ENCODE measurements at regions not wholly inside any gene's neighbourhood (a gene's known extent, or its start where the extent isn't known, plus 50 kb on each side); places are given as distances from the start of the nearest gene placed in this dataset.
"Not testable (repeated sequence)": the region's sequence is repeated elsewhere in the genome, so short reads cannot be mapped to it uniquely, and the experiment has no call there.

- no peak for DNase-seq
Measured at GRCh38 chr21:25220954-25221353, 386.3 kb downstream of the MRPL39 start.

GRCh38 chr21:25220169-25220568, 387.1 kb downstream of the MRPL39 start:
- no peak for DNase-seq

- DNase-seq: no peak
Measured at GRCh38 chr21:25215698-25216384, 391.4 kb downstream of the MRPL39 start.

- DNase-seq: no peak
Measured at GRCh38 chr21:25214676-25215075, 392.6 kb downstream of the MRPL39 start.

- DNase-seq: no peak
Measured at GRCh38 chr21:25199944-25200343, 407.3 kb downstream of the MRPL39 start.

GRCh38 chr21:25191141-25191540, 416.1 kb downstream of the MRPL39 start:
- DNase-seq: no peak

GRCh38 chr21:25189497-25189896, 417.8 kb downstream of the MRPL39 start:
- no peak for DNase-seq

- no peak for DNase-seq
Measured at GRCh38 chr21:25188677-25189079, 418.6 kb downstream of the MRPL39 start.

- DNase-seq: no peak
Measured at GRCh38 chr21:25186273-25186672, 421.0 kb downstream of the MRPL39 start.

- DNase-seq: no peak
Measured at GRCh38 chr21:25183577-25183976, 423.7 kb downstream of the MRPL39 start.

- not testable (repeated sequence) for DNase-seq
Measured at GRCh38 chr21:25181690-25182089, 425.6 kb downstream of the MRPL39 start.

- no peak for DNase-seq
Measured at GRCh38 chr21:25179116-25179515, 428.2 kb downstream of the MRPL39 start.

- no peak for DNase-seq
Measured at GRCh38 chr21:25176637-25177412, 430.5 kb downstream of the MRPL39 start.

- DNase-seq: no peak
Measured at GRCh38 chr21:25175938-25176337, 431.3 kb downstream of the MRPL39 start.

- no peak for DNase-seq
Measured at GRCh38 chr21:25171438-25171837, 435.8 kb downstream of the MRPL39 start.

GRCh38 chr21:25170681-25171080, 436.6 kb downstream of the MRPL39 start:
- DNase-seq: no peak

- no peak for DNase-seq
Measured at GRCh38 chr21:25169370-25169769, 437.9 kb downstream of the MRPL39 start.

GRCh38 chr21:25166904-25167303, 440.4 kb downstream of the MRPL39 start:
- DNase-seq: not testable (repeated sequence)

- no peak for DNase-seq
Measured at GRCh38 chr21:25161571-25161970, 445.7 kb downstream of the MRPL39 start.

GRCh38 chr21:25155020-25155419, 452.3 kb downstream of the MRPL39 start:
- not testable (repeated sequence) for DNase-seq

GRCh38 chr21:25149022-25149421, 458.3 kb downstream of the MRPL39 start:
- no peak for DNase-seq

- DNase-seq: no peak
Measured at GRCh38 chr21:25139414-25139813, 467.9 kb downstream of the MRPL39 start.

GRCh38 chr21:25133939-25134338, 473.3 kb downstream of the MRPL39 start:
- no peak for DNase-seq

- DNase-seq: no peak
Measured at GRCh38 chr21:25127811-25128210, 479.5 kb downstream of the MRPL39 start.

- no peak for DNase-seq
Measured at GRCh38 chr21:25127007-25127406, 480.3 kb downstream of the MRPL39 start.

All from stimulated activated naive CD4-positive, alpha-beta T cell treated with Interleukin-2 at 50 U/mL for 16 hours (primary cell).